ENCODE measurements at regions not wholly inside any gene's neighbourhood (a gene's known extent, or its start where the extent isn't known, plus 50 kb on each side); places are given as distances from the start of the nearest gene placed in this dataset.

- Mint-ChIP-seq H3K4me3 (no peak overlapping the region), H3K27ac (no peak overlapping the region), H3K9me3 (peaks cover 29% of the 10 kb centered on the region), H3K4me1 (no peaks in the 10 kb centered on the region), H3K27me3 (ENCODE audit: low read depth) (no peaks in the 10 kb centered on the region), H3K36me3 (peaks cover 10% of the 10 kb centered on the region)
- TF ChIP-seq MAX (CRISPR knock-in tag; IDR thresholded peaks at IDR 0.05) = no peak
- ATAC-seq (no peak), DNase-seq (ENCODE audit: low spot score) (no peak)
- POLR2A ChIA-PET = no interaction called here
- CTCF ChIA-PET = no interaction called here
Measured at GRCh38 chr1:238530209-238530851, 639.6 kb upstream of the ZP4 start.

DNA sequence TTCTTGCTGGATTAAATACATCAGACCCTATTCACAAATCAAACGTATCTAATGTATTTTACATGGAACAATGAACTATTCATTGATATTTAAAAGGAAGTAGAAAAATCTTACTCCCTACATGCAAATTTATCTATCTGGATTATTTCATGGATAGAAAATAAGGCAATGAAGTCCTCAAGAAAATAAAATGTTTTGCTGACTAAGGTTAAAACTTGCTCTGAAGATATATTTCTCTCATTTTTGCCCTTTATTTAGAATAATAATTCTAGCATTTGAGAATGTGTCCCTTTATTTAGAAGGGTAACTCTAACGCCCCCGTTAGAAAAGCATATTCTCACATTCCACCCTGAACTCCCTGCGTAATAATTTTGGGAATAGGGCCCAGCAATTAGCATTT lies 627.0 kb upstream of the ZP4 start:
- ATAC-seq (no peak), DNase-seq (ENCODE audit: low spot score) (no peak)
- H3K9me3 Mint-ChIP-seq = peaks cover 22% of the 10 kb centered on the region
- H3K27me3 Mint-ChIP-seq (ENCODE audit: low read depth) = no peaks in the 10 kb centered on the region
- H3K4me3 Mint-ChIP-seq = no peak overlapping the region
- no peak for TF ChIP-seq FOXP4 (CRISPR knock-in tag; IDR thresholded peaks at IDR 0.05)
- TF ChIP-seq, protein P1, sequence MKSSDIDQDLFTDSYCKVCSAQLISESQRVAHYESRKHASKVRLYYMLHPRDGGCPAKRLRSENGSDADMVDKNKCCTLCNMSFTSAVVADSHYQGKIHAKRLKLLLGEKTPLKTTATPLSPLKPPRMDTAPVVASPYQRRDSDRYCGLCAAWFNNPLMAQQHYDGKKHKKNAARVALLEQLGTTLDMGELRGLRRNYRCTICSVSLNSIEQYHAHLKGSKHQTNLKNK (CRISPR knock-in tag; IDR thresholded peaks at IDR 0.05) = no peak
- no peak for TF ChIP-seq ZNF416 (CRISPR knock-in tag; IDR thresholded peaks at IDR 0.05)
- TF ChIP-seq, protein P2, sequence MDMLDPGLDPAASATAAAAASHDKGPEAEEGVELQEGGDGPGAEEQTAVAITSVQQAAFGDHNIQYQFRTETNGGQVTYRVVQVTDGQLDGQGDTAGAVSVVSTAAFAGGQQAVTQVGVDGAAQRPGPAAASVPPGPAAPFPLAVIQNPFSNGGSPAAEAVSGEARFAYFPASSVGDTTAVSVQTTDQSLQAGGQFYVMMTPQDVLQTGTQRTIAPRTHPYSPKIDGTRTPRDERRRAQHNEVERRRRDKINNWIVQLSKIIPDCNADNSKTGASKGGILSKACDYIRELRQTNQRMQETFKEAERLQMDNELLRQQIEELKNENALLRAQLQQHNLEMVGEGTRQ (CRISPR knock-in tag; IDR thresholded peaks at IDR 0.05) = no peak
- no peak for TF ChIP-seq ZNF219 (CRISPR knock-in tag; IDR thresholded peaks at IDR 0.05; ENCODE audit: borderline replicate concordance)
- no peak for TF ChIP-seq ATF1 (CRISPR knock-in tag; IDR thresholded peaks at IDR 0.05)
- TF ChIP-seq, protein P3, sequence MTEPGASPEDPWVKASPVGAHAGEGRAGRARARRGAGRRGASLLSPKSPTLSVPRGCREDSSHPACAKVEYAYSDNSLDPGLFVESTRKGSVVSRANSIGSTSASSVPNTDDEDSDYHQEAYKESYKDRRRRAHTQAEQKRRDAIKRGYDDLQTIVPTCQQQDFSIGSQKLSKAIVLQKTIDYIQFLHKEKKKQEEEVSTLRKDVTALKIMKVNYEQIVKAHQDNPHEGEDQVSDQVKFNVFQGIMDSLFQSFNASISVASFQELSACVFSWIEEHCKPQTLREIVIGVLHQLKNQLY (CRISPR knock-in tag; IDR thresholded peaks at IDR 0.05) = no peak
- no peak for TF ChIP-seq TP53 (CRISPR knock-in tag; IDR thresholded peaks at IDR 0.05)
- TF ChIP-seq, protein P4, sequence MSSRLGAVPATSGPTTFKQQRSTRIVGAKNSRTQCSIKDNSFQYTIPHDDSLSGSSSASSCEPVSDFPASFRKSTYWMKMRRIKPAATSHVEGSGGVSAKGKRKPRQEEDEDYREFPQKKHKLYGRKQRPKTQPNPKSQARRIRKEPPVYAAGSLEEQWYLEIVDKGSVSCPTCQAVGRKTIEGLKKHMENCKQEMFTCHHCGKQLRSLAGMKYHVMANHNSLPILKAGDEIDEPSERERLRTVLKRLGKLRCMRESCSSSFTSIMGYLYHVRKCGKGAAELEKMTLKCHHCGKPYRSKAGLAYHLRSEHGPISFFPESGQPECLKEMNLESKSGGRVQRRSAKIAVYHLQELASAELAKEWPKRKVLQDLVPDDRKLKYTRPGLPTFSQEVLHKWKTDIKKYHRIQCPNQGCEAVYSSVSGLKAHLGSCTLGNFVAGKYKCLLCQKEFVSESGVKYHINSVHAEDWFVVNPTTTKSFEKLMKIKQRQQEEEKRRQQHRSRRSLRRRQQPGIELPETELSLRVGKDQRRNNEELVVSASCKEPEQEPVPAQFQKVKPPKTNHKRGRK (CRISPR knock-in tag; IDR thresholded peaks at IDR 0.05; ENCODE audit: borderline replicate concordance) = no peak
- TF ChIP-seq IRF2 (CRISPR knock-in tag; IDR thresholded peaks at IDR 0.05; ENCODE audit: borderline replicate concordance, low read depth) = no peak
- TF ChIP-seq, protein P5, sequence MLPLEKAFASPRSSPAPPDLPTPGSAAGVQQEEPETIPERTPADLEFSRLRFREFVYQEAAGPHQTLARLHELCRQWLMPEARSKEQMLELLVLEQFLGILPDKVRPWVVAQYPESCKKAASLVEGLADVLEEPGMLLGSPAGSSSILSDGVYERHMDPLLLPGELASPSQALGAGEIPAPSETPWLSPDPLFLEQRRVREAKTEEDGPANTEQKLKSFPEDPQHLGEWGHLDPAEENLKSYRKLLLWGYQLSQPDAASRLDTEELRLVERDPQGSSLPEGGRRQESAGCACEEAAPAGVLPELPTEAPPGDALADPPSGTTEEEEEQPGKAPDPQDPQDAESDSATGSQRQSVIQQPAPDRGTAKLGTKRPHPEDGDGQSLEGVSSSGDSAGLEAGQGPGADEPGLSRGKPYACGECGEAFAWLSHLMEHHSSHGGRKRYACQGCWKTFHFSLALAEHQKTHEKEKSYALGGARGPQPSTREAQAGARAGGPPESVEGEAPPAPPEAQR (CRISPR knock-in tag; IDR thresholded peaks at IDR 0.05) = no peak
- TF ChIP-seq CTCF (IDR thresholded peaks at IDR 0.05) = no peak
- no peak for TF ChIP-seq ZNF281 (CRISPR knock-in tag; IDR thresholded peaks at IDR 0.05)
- no peak for TF ChIP-seq SMAD4 (CRISPR knock-in tag; IDR thresholded peaks at IDR 0.05)
- no peak for TF ChIP-seq SOX15 (CRISPR knock-in tag; IDR thresholded peaks at IDR 0.05)
- no peak for TF ChIP-seq HMGXB4 (CRISPR knock-in tag; IDR thresholded peaks at IDR 0.05)
- TF ChIP-seq, protein P6, sequence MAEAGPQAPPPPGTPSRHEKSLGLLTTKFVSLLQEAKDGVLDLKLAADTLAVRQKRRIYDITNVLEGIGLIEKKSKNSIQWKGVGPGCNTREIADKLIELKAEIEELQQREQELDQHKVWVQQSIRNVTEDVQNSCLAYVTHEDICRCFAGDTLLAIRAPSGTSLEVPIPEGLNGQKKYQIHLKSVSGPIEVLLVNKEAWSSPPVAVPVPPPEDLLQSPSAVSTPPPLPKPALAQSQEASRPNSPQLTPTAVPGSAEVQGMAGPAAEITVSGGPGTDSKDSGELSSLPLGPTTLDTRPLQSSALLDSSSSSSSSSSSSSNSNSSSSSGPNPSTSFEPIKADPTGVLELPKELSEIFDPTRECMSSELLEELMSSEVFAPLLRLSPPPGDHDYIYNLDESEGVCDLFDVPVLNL (CRISPR knock-in tag; IDR thresholded peaks at IDR 0.05; ENCODE audit: borderline replicate concordance, low read depth) = no peak
- no peak overlapping the region for H3K27ac Mint-ChIP-seq
- no peaks in the 10 kb centered on the region for H3K4me1 Mint-ChIP-seq
- peaks cover 21% of the 10 kb centered on the region for H3K36me3 Mint-ChIP-seq
- ChIA-PET CTCF (no interaction called here), POLR2A (no interaction called here)
